H1 (cell line): ENCODE measurements at regions not wholly inside any gene's neighbourhood (a gene's known extent, or its start where the extent isn't known, plus 50 kb on each side); places are given as distances from the start of the nearest gene placed in this dataset.

ENCODE experiments used
- CTCF ChIA-PET: fragments of 300-600 bp; sonication (Branson Sonifier 250); formaldehyde crosslinking; loops from one replicate; lab custom pipeline; 2021; ENCODE audit not compliant: partially characterized antibody; lab: Charles Lee
- POLR2A ChIA-PET: fragments of 300-600 bp; sonication (Branson Sonifier 250); formaldehyde crosslinking; loops from one replicate; lab custom pipeline; 2021; ENCODE audit warnings: inconsistent platforms; ENCODE audit not compliant: partially characterized antibody; lab: Charles Lee
- DNase-seq, 2 experiments: peaks; one replicate each; pipeline versions ENCODE4 v3.0.0 to v3.0.0-alpha.2; 2010 to 2022; ENCODE audit warnings: low spot score in 2 of 2, low read depth in 1 of 2, mixed read lengths in 1 of 2
- FAIRE-seq: peaks from 2 replicates; lab custom pipeline; 2011; peaks lifted over from hg19 to GRCh38; lab: Jason Lieb, UNC
- H2AFZ ChIP-seq: 2 replicates; pipeline ENCODE4 v1.8.1; 2012; ENCODE audit warnings: low read length, inconsistent platforms
- H2AK5ac ChIP-seq: 2 replicates; pipeline ENCODE4 v1.6.1; 2013; ENCODE audit warnings: low read depth, low read length
- H2BK120ac ChIP-seq: replicated peaks from 2 replicates; pipeline ENCODE3; 2013; ENCODE audit warnings: low read depth, low read length, inconsistent platforms
- H2BK12ac ChIP-seq: 2 replicates; pipeline ENCODE4 v1.6.1; 2013; ENCODE audit warnings: low read depth, low read length
- H2BK15ac ChIP-seq: 2 replicates; pipeline ENCODE4 v1.6.1; 2013; ENCODE audit warnings: low read length
- H2BK20ac ChIP-seq: 2 replicates; pipeline ENCODE4 v1.6.1; 2013; ENCODE audit warnings: low read length
- H2BK5ac ChIP-seq: 2 replicates; pipeline ENCODE4 v1.6.1; 2013; ENCODE audit warnings: low read depth, low read length
- H3K14ac ChIP-seq: 2 replicates; pipeline ENCODE4 v1.6.1; 2013; ENCODE audit warnings: inconsistent platforms; ENCODE audit not compliant: insufficient read length
- H3K18ac ChIP-seq: 2 replicates; pipeline ENCODE4 v1.6.1; 2013; ENCODE audit warnings: low read length; ENCODE audit errors: extremely low read depth
- H3K23ac ChIP-seq: 2 replicates; pipeline ENCODE4 v1.6.1; 2013; ENCODE audit warnings: inconsistent platforms; ENCODE audit not compliant: insufficient read length
- H3K23me2 ChIP-seq: 2 replicates; pipeline ENCODE4 v1.6.1; 2013; ENCODE audit warnings: low read depth, low read length
- H3K27ac ChIP-seq: 2 replicates; pipeline ENCODE4 v1.6.1; 2011; ENCODE audit warnings: low read depth, low read length, inconsistent platforms
- H3K27me3 ChIP-seq, 4 experiments: replicated peaks in 1 of 4; 1 replicate in 1 of 4; 2 replicates in 3 of 4; pipeline versions ENCODE4 v1.6.1 to v1.8.1; 2011 to 2013; ENCODE audit warnings: low read length in 3 of 4, mild to moderate bottlenecking in 3 of 4, inconsistent platforms in 2 of 4, mixed read lengths in 2 of 4, moderate library complexity in 1 of 4; ENCODE audit not compliant: control insufficient read depth in 3 of 4, insufficient read depth in 3 of 4; ENCODE audit errors: extremely low read depth in 1 of 4
- H3K36me3 ChIP-seq, 4 experiments: 2 replicates each; pipeline versions ENCODE4 v1.6.1 to v1.8.1; 2011 to 2013; ENCODE audit warnings: mild to moderate bottlenecking in 4 of 4, low read length in 3 of 4, moderate library complexity in 2 of 4, control low read depth in 1 of 4, inconsistent platforms in 1 of 4; ENCODE audit not compliant: insufficient read depth in 4 of 4, control insufficient read depth in 2 of 4
- H3K4ac ChIP-seq: replicated peaks from 2 replicates; pipeline ENCODE3; 2013; ENCODE audit warnings: low read length, low read depth, mixed read lengths, inconsistent platforms; ENCODE audit not compliant: insufficient read length
- H3K4me1 ChIP-seq, 4 experiments: replicated peaks in 1 of 4; 1 replicate in 1 of 4; 2 replicates in 3 of 4; pipeline versions ENCODE4 v1.6.1 to v1.8.1; 2011 to 2013; ENCODE audit warnings: low read length in 3 of 4, inconsistent platforms in 2 of 4, mixed read lengths in 1 of 4; ENCODE audit not compliant: insufficient read depth in 4 of 4, control insufficient read depth in 3 of 4
- H3K4me2 ChIP-seq, 2 experiments: 2 replicates each; pipeline versions ENCODE4 v1.6.1 to v1.8.1; 2011 to 2013; ENCODE audit warnings: low read depth in 2 of 2, low read length in 2 of 2, control low read depth in 1 of 2, inconsistent platforms in 1 of 2, mild to moderate bottlenecking in 1 of 2; ENCODE audit not compliant: insufficient read depth in 1 of 2
- H3K4me3 ChIP-seq, 4 experiments: fragments of 200-600, 300-600 bp in 1 of 4; sonication (generic), shearing (Covaris generic), sonication (Bioruptor Twin) in 1 of 4; 2 replicates each; pipeline versions ENCODE4 v1.5.1 to v1.8.1; 2011 to 2016; ENCODE audit warnings: low read length in 4 of 4, low read depth in 3 of 4, control low read depth in 2 of 4, inconsistent platforms in 2 of 4, mild to moderate bottlenecking in 2 of 4, mixed read lengths in 1 of 4, moderate library complexity in 1 of 4; ENCODE audit not compliant: insufficient read depth in 2 of 4; ENCODE audit errors: extremely low read depth in 1 of 4
- H3K56ac ChIP-seq: replicated peaks from 2 replicates; pipeline ENCODE3; 2013; ENCODE audit warnings: low read depth, mild to moderate bottlenecking, mixed read lengths, low read length, inconsistent platforms; ENCODE audit not compliant: insufficient read length
- H3K79me1 ChIP-seq: 2 replicates; pipeline ENCODE4 v1.6.1; 2013; ENCODE audit warnings: low read depth, low read length, control low read depth
- H3K79me2 ChIP-seq, 2 experiments: 2 replicates each; pipeline versions ENCODE4 v1.6.1 to v1.8.1; 2012 to 2013; ENCODE audit warnings: low read length in 2 of 2, mild to moderate bottlenecking in 2 of 2, inconsistent platforms in 1 of 2; ENCODE audit not compliant: insufficient read depth in 2 of 2, control insufficient read depth in 1 of 2
- H3K9ac ChIP-seq, 4 experiments: replicated peaks in 1 of 4; 1 replicate in 1 of 4; 2 replicates in 3 of 4; pipeline versions ENCODE4 v1.6.1 to v1.8.1; 2011 to 2013; ENCODE audit warnings: low read depth in 3 of 4, low read length in 3 of 4, control low read depth in 2 of 4, mild to moderate bottlenecking in 2 of 4, moderate library complexity in 2 of 4, inconsistent platforms in 1 of 4; ENCODE audit errors: extremely low read depth in 1 of 4
- H3K9me3 ChIP-seq, 2 experiments: 2 replicates each; pipeline versions ENCODE4 v1.6.1 to v1.8.1; 2012 to 2013; ENCODE audit warnings: mild to moderate bottlenecking in 2 of 2, moderate library complexity in 2 of 2, control low read depth in 1 of 2, inconsistent platforms in 1 of 2, low read depth in 1 of 2, low read length in 1 of 2, mixed read lengths in 1 of 2; ENCODE audit not compliant: insufficient read depth in 2 of 2
- H4K20me1 ChIP-seq, 2 experiments: replicated peaks in 1 of 2; 2 replicates each; pipeline versions ENCODE3 to v1.8.1; 2011 to 2013; ENCODE audit warnings: inconsistent platforms in 2 of 2, low read length in 2 of 2, mild to moderate bottlenecking in 1 of 2; ENCODE audit not compliant: insufficient read depth in 2 of 2, control insufficient read depth in 1 of 2
- H4K5ac ChIP-seq: 2 replicates; pipeline ENCODE4 v1.6.1; 2013; ENCODE audit warnings: low read length, low read depth, mixed read lengths, inconsistent platforms; ENCODE audit not compliant: insufficient read length
- H4K8ac ChIP-seq: 2 replicates; pipeline ENCODE4 v1.8.0; 2013; ENCODE audit warnings: mild to moderate bottlenecking, moderate library complexity, low read length, inconsistent platforms; ENCODE audit not compliant: insufficient read depth; ENCODE audit errors: extremely low read depth
- H4K91ac ChIP-seq: replicated peaks from 2 replicates; pipeline ENCODE3; 2013; ENCODE audit warnings: low read length, mixed read lengths, inconsistent platforms; ENCODE audit not compliant: insufficient read length
- JUND ChIP-seq: IDR thresholded peaks from 2 replicates; pipeline ENCODE4 v1.6.1; 2011; ENCODE audit warnings: mild to moderate bottlenecking, improper control_type of control experiment, low read length
- WGBS, 2 experiments: shearing (Covaris generic) in 1 of 2; methylation state at CpG; one replicate each; pipeline versions ENCODE4 v1.1.6 to v1.1.7; 2013 to 2015; ENCODE audit warnings: low lambda C conversion rate in 2 of 2, mixed read lengths in 2 of 2, inconsistent platforms in 1 of 2, low coverage in 1 of 2, missing lambda C conversion rate in 1 of 2; ENCODE audit not compliant: insufficient replicate concordance in 2 of 2, insufficient coverage in 1 of 2, insufficient read length in 1 of 2; ENCODE audit errors: extremely low coverage in 1 of 2, missing lambda C conversion rate in 1 of 2; 5-methylcytosine and 5-hydroxymethylcytosine counted together
- TF ChIP-seq, protein P1 (sequence below): IDR thresholded peaks from 2 replicates; pipeline ENCODE4 v1.6.1; 2012; ENCODE audit warnings: inconsistent platforms

GRCh38 chr16:54475019-54475601 is 188.5 kb upstream of the IRX3 start:
- Histone ChIP-seq H2AFZ (no peak overlapping the region), H4K20me1 (no peaks in the 10 kb centered on the region), H2BK20ac (no peak overlapping the region), H2BK12ac (no peak overlapping the region), H2AK5ac (no peak overlapping the region), H3K4ac (no peak overlapping the region), H4K5ac (no peak overlapping the region), H3K79me1 (no peaks in the 10 kb centered on the region), H2BK120ac (no peak overlapping the region), H4K8ac (no peak overlapping the region), H3K9me3 (no peaks in the 10 kb centered on the region), H3K23ac (no peak overlapping the region), H3K27ac (no peak overlapping the region), H3K14ac (no peak overlapping the region), H3K79me2 (no peaks in the 10 kb centered on the region), H3K18ac (no peak overlapping the region), H2BK5ac (no peak overlapping the region), H3K4me1 (no peaks in the 10 kb centered on the region), H4K91ac (no peak overlapping the region), H3K9ac (no peak overlapping the region), H2BK15ac (no peak overlapping the region), H3K23me2 (no peaks in the 10 kb centered on the region), H3K36me3 (no peaks in the 10 kb centered on the region), H3K56ac (no peak overlapping the region), H3K4me3 (no peak overlapping the region), H3K27me3 (no peaks in the 10 kb centered on the region), H3K4me2 (no peak overlapping the region)
- ChIA-PET POLR2A (no interaction called here), CTCF (interaction anchor here (0.6 to 1.5 kb wide), 5 partner anchors 28 to 845 kb away, joined by 3 to 4 read pairs (median 3); no protein-coding TSS in a partner anchor)
- no peak for TF ChIP-seq JUND
- TF ChIP-seq, protein P1, sequence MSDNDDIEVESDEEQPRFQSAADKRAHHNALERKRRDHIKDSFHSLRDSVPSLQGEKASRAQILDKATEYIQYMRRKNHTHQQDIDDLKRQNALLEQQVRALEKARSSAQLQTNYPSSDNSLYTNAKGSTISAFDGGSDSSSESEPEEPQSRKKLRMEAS = no peak
- 84% methylated on average over 5 of the region's 5 CpGs; no CpG with 5 or more reads in 1 of the 2 experiments for WGBS, 2 experiments
- FAIRE-seq = no peak
- DNase-seq = no peak
